IPS-20b (cell line): ENCODE measurements at regions not wholly inside any gene's neighbourhood (a gene's known extent, or its start where the extent isn't known, plus 50 kb on each side); places are given as distances from the start of the nearest gene placed in this dataset.
"Not testable (repeated sequence)": the region's sequence is repeated elsewhere in the genome, so short reads cannot be mapped to it uniquely, and the experiment has no call there.

ENCODE experiments used
- H3K27ac ChIP-seq: one replicate; pipeline ENCODE4 v1.5.1; 2013; ENCODE audit warnings: low read length
- H3K27me3 ChIP-seq: 2 replicates; pipeline ENCODE4 v1.6.1; 2013; ENCODE audit warnings: mild to moderate bottlenecking, low read length, inconsistent platforms; ENCODE audit not compliant: insufficient read depth
- H3K36me3 ChIP-seq: 2 replicates; pipeline ENCODE4 v1.6.1; 2013; ENCODE audit warnings: low read depth, mild to moderate bottlenecking, inconsistent platforms, low read length, moderate library complexity; ENCODE audit not compliant: insufficient read depth
- H3K4me1 ChIP-seq: 2 replicates; pipeline ENCODE4 v1.6.1; 2013; ENCODE audit warnings: mild to moderate bottlenecking, control low read depth, inconsistent platforms, low read length, moderate library complexity; ENCODE audit not compliant: insufficient read depth
- H3K4me3 ChIP-seq: 2 replicates; pipeline ENCODE4 v1.5.1; 2013; ENCODE audit warnings: mild to moderate bottlenecking, low read length, inconsistent platforms
- H3K9ac ChIP-seq: 2 replicates; pipeline ENCODE4 v1.6.1; 2013; ENCODE audit warnings: low read depth, mild to moderate bottlenecking, inconsistent platforms, low read length, moderate library complexity
- H3K9me3 ChIP-seq: 2 replicates; pipeline ENCODE4 v1.6.1; 2013; ENCODE audit warnings: mild to moderate bottlenecking, low read depth, low read length, inconsistent platforms; ENCODE audit not compliant: insufficient read depth

GRCh38 chr10:121362026-121362425 lies 236.2 kb downstream of the FGFR2 start:
- no peak overlapping the region for H3K9ac ChIP-seq
- no peak overlapping the region for H3K4me3 ChIP-seq
- H3K9me3 ChIP-seq, result no peaks in the 10 kb centered on the region
- no peaks in the 10 kb centered on the region for H3K36me3 ChIP-seq
- no peak overlapping the region for H3K27ac ChIP-seq
- H3K4me1 ChIP-seq, result no peaks in the 10 kb centered on the region
- H3K27me3 ChIP-seq, result no peaks in the 10 kb centered on the region

- Histone ChIP-seq H3K27me3 (no peaks in the 10 kb centered on the region), H3K27ac (no peak overlapping the region), H3K4me1 (0 out of 2 replicates have a peak, but pooled peaks cover 2% of the 10 kb centered on the region), H3K36me3 (no peaks in the 10 kb centered on the region), H3K9ac (no peak overlapping the region), H3K4me3 (no peak overlapping the region), H3K9me3 (no peaks in the 10 kb centered on the region)
These were observed 232.7 kb downstream of the FGFR2 start for GRCh38 chr10:121365566-121365965.

GRCh38 chr10:121368347-121369025 lies 229.8 kb downstream of the FGFR2 start:
- Histone ChIP-seq H3K9ac (no peak overlapping the region), H3K4me3 (no peak overlapping the region), H3K4me1 (0 out of 2 replicates have a peak, but pooled peaks cover 2% of the 10 kb centered on the region), H3K9me3 (no peaks in the 10 kb centered on the region), H3K27me3 (no peaks in the 10 kb centered on the region), H3K36me3 (no peaks in the 10 kb centered on the region), H3K27ac (no peak overlapping the region)

GRCh38 chr10:121369616-121370015 lies 228.6 kb downstream of the FGFR2 start:
- Histone ChIP-seq H3K27me3 (no peaks in the 10 kb centered on the region), H3K9me3 (no peaks in the 10 kb centered on the region), H3K36me3 (no peaks in the 10 kb centered on the region), H3K27ac (no peak overlapping the region), H3K4me3 (no peak overlapping the region), H3K9ac (no peak overlapping the region), H3K4me1 (0 out of 2 replicates have a peak, but pooled peaks cover 2% of the 10 kb centered on the region)

- H3K4me1 ChIP-seq, result peaks cover 2% of the 10 kb centered on the region; the same call in 1 of the 2 replicates
- H3K9me3 ChIP-seq, result no peaks in the 10 kb centered on the region
- no peak overlapping the region for H3K9ac ChIP-seq
- no peak overlapping the region for H3K27ac ChIP-seq
- no peak overlapping the region for H3K4me3 ChIP-seq
- H3K27me3 ChIP-seq, result no peaks in the 10 kb centered on the region
- H3K36me3 ChIP-seq, result no peaks in the 10 kb centered on the region
These were observed 226.4 kb downstream of the FGFR2 start for GRCh38 chr10:121371836-121372235.

- no peak overlapping the region for H3K9ac ChIP-seq
- H3K27me3 ChIP-seq, result no peaks in the 10 kb centered on the region
- no peaks in the 10 kb centered on the region for H3K36me3 ChIP-seq
- no peaks in the 10 kb centered on the region; the same call in 1 of the 2 replicates for H3K4me1 ChIP-seq
- no peak overlapping the region for H3K27ac ChIP-seq
- no peak overlapping the region for H3K4me3 ChIP-seq
- no peaks in the 10 kb centered on the region for H3K9me3 ChIP-seq
These were observed 224.8 kb downstream of the FGFR2 start for GRCh38 chr10:121373411-121373810.

GRCh38 chr10:121374121-121374520 lies 224.1 kb downstream of the FGFR2 start:
- Histone ChIP-seq H3K9me3 (no peaks in the 10 kb centered on the region), H3K4me3 (no peak overlapping the region), H3K4me1 (no peaks in the 10 kb centered on the region; the same call in 1 of the 2 replicates), H3K27me3 (no peaks in the 10 kb centered on the region), H3K36me3 (no peaks in the 10 kb centered on the region), H3K9ac (no peak overlapping the region), H3K27ac (no peak overlapping the region)

GRCh38 chr10:121375172-121375571 lies 223.1 kb downstream of the FGFR2 start:
- Histone ChIP-seq H3K27me3 (no peaks in the 10 kb centered on the region), H3K4me1 (no peaks in the 10 kb centered on the region; the same call in 1 of the 2 replicates), H3K9ac (no peak overlapping the region), H3K9me3 (no peaks in the 10 kb centered on the region), H3K36me3 (no peaks in the 10 kb centered on the region), H3K4me3 (no peak overlapping the region), H3K27ac (no peak overlapping the region)

- H3K9ac ChIP-seq, result no peak overlapping the region
- H3K27me3 ChIP-seq, result no peaks in the 10 kb centered on the region
- H3K4me3 ChIP-seq, result no peak overlapping the region
- no peak overlapping the region for H3K27ac ChIP-seq
- H3K36me3 ChIP-seq, result no peaks in the 10 kb centered on the region
- peaks cover 7% of the 10 kb centered on the region; the same call in 1 of the 2 replicates for H3K9me3 ChIP-seq
- H3K4me1 ChIP-seq, result no peaks in the 10 kb centered on the region; the same call in 1 of the 2 replicates
These were observed 219.9 kb downstream of the FGFR2 start for GRCh38 chr10:121378251-121378801.

- H3K9ac ChIP-seq, result no peak overlapping the region
- H3K9me3 ChIP-seq, result peaks cover 7% of the 10 kb centered on the region; the same call in 1 of the 2 replicates
- H3K27ac ChIP-seq, result no peak overlapping the region
- H3K27me3 ChIP-seq, result no peaks in the 10 kb centered on the region
- no peaks in the 10 kb centered on the region; the same call in 1 of the 2 replicates for H3K4me1 ChIP-seq
- no peak overlapping the region for H3K4me3 ChIP-seq
- no peaks in the 10 kb centered on the region for H3K36me3 ChIP-seq
These were observed 219.2 kb downstream of the FGFR2 start for GRCh38 chr10:121379013-121379412.

- H3K27me3 ChIP-seq, result no peaks in the 10 kb centered on the region
- H3K9me3 ChIP-seq, result peaks cover 7% of the 10 kb centered on the region; the same call in 1 of the 2 replicates
- no peak overlapping the region for H3K4me3 ChIP-seq
- H3K4me1 ChIP-seq, result no peaks in the 10 kb centered on the region; the same call in 1 of the 2 replicates
- H3K9ac ChIP-seq, result no peak overlapping the region
- H3K27ac ChIP-seq, result no peak overlapping the region
- no peaks in the 10 kb centered on the region for H3K36me3 ChIP-seq
These were observed 218.0 kb downstream of the FGFR2 start for GRCh38 chr10:121380211-121380610.

- H3K9ac ChIP-seq, H3K4me3 ChIP-seq, H3K27me3 ChIP-seq, H3K9me3 ChIP-seq, H3K36me3 ChIP-seq, H3K4me1 ChIP-seq, H3K27ac ChIP-seq: not testable (repeated sequence)
These were observed 216.2 kb downstream of the FGFR2 start for GRCh38 chr10:121382029-121382520.
